PFSK-1 (cell line): ENCODE measurements at regions not wholly inside any gene's neighbourhood (a gene's known extent, or its start where the extent isn't known, plus 50 kb on each side); places are given as distances from the start of the nearest gene placed in this dataset.

Source experiments
- FOXP2 ChIP-seq: optimal IDR thresholded peaks from 2 replicates; pipeline ENCODE3; 2011; ENCODE audit warnings: borderline replicate concordance, control low read depth, inconsistent platforms; ENCODE audit not compliant: insufficient read depth; ENCODE audit errors: extremely low read length, extremely low read depth
- POLR2AphosphoS5 ChIP-seq: IDR thresholded peaks from 2 replicates; pipeline ENCODE4 v1.6.1; 2012; ENCODE audit warnings: low read depth, mild to moderate bottlenecking, control low read depth, low read length, moderate library complexity
- REST ChIP-seq, 2 experiments: IDR thresholded peaks; 2 replicates each; pipeline versions ENCODE4 v1.6.1 to v1.8.0; 2011 to 2012; ENCODE audit warnings: low read depth in 2 of 2, low read length in 2 of 2, control low read depth in 1 of 2, inconsistent platforms in 1 of 2, mild to moderate bottlenecking in 1 of 2, moderate library complexity in 1 of 2; ENCODE audit not compliant: insufficient read depth in 1 of 2
- SIN3A ChIP-seq: IDR thresholded peaks from 2 replicates; pipeline ENCODE4 v1.6.1; 2012; ENCODE audit warnings: mild to moderate bottlenecking, low read length, moderate library complexity, borderline replicate concordance; ENCODE audit not compliant: insufficient read depth
- TAF1 ChIP-seq: IDR thresholded peaks from 2 replicates; pipeline ENCODE4 v1.6.1; 2012; ENCODE audit warnings: low read length, control low read depth, borderline replicate concordance; ENCODE audit not compliant: insufficient read depth

GRCh38 chr3:87836026-87836425, 222.8 kb downstream of the CGGBP1 start:
- TF ChIP-seq POLR2AphosphoS5, result no peak
- no peak for TF ChIP-seq TAF1
- no peak for TF ChIP-seq SIN3A
- TF ChIP-seq REST (IDR thresholded peaks at IDR 0.05; ENCODE audit: insufficient read depth in 1 of 2, low read depth in 2 of 2, low read length in 2 of 2), result no peak
- no peak for TF ChIP-seq FOXP2
